ENCODE measurements at regions not wholly inside any gene's neighbourhood (a gene's known extent, or its start where the extent isn't known, plus 50 kb on each side); places are given as distances from the start of the nearest gene placed in this dataset.

GRCh38 chr12:92206011-92206410, 60.4 kb upstream of the BTG1 start:
- no peak for TF ChIP-seq CTCF (IDR thresholded peaks at IDR 0.05)
- peaks cover 17 to 19% of the 10 kb centered on the region in 2 donors for H3K4me1 Mint-ChIP-seq
- Histone ChIP-seq H3K36me3 (ENCODE audit: control insufficient read depth, insufficient read depth, low read length) (no peaks in the 10 kb centered on the region), H3K4me3 (ENCODE audit: low read length) (no peak overlapping the region), H3K4me1 (ENCODE audit: control insufficient read depth, insufficient read depth, low read length) (peaks cover 18% of the 10 kb centered on the region), H3K27me3 (ENCODE audit: control insufficient read depth, insufficient read depth, low read length) (no peaks in the 10 kb centered on the region), H3K27ac (ENCODE audit: low read length) (no peak overlapping the region), H3K9me3 (ENCODE audit: control insufficient read depth, insufficient read depth, low read length) (no peaks in the 10 kb centered on the region)
- DNase-seq (no peak), ATAC-seq (no peak)
- no CpG with 5 or more reads among the region's 1 CpG for WGBS (ENCODE audit: insufficient coverage)
- no peaks in the 10 kb centered on the region for H3K9me3 Mint-ChIP-seq
- H3K27me3 Mint-ChIP-seq (ENCODE audit: low read depth in 2 of 2): peaks cover 0 to 2% of the 10 kb centered on the region in 2 donors
- no peak overlapping the region for H3K4me3 Mint-ChIP-seq
- H3K36me3 Mint-ChIP-seq: no peaks in the 10 kb centered on the region
- no peak overlapping the region for H3K27ac Mint-ChIP-seq
- intact Hi-C loops (cut with micrococcal nuclease): loop anchor here (5.0 kb wide), 1 partner anchor 196 kb away; no protein-coding TSS in a partner anchor

GRCh38 chr12:92199819-92200576, 54.4 kb upstream of the BTG1 start:
- ATAC-seq: no peak
- no peak overlapping the region for H3K27ac Mint-ChIP-seq

GRCh38 chr12:92197815-92198214, 52.2 kb upstream of the BTG1 start:
- ATAC-seq (no peak), DNase-seq (no peak)
- WGBS (ENCODE audit: insufficient coverage): 94% methylated on average over 3 of the region's 4 CpGs
- Mint-ChIP-seq H3K4me1 (no peaks in the 10 kb centered on the region), H3K4me3 (no peak overlapping the region), H3K36me3 (no peaks in the 10 kb centered on the region), H3K27ac (no peak overlapping the region), H3K27me3 (ENCODE audit: low read depth in 2 of 2) (no peaks in the 10 kb centered on the region), H3K9me3 (peaks cover 0 to 2% of the 10 kb centered on the region in 2 donors)
- H3K27ac ChIP-seq (ENCODE audit: low read length): no peak overlapping the region
- peaks cover 8% of the 10 kb centered on the region for H3K9me3 ChIP-seq (ENCODE audit: control insufficient read depth, insufficient read depth, low read length)
- TF ChIP-seq CTCF (IDR thresholded peaks at IDR 0.05): no peak
- H3K27me3 ChIP-seq (ENCODE audit: control insufficient read depth, insufficient read depth, low read length): no peaks in the 10 kb centered on the region
- H3K4me1 ChIP-seq (ENCODE audit: control insufficient read depth, insufficient read depth, low read length): no peaks in the 10 kb centered on the region
- H3K36me3 ChIP-seq (ENCODE audit: control insufficient read depth, insufficient read depth, low read length): no peaks in the 10 kb centered on the region
- no peak overlapping the region for H3K4me3 ChIP-seq (ENCODE audit: low read length)
- intact Hi-C loops (cut with micrococcal nuclease): no loop called here

More at GRCh38 chr12:92199819-92200576, 54.4 kb upstream of the BTG1 start:
- Mint-ChIP-seq H3K9me3 (peaks cover 0 to 2% of the 10 kb centered on the region in 2 donors), H3K4me3 (no peak overlapping the region), H3K36me3 (no peaks in the 10 kb centered on the region), H3K27me3 (ENCODE audit: low read depth in 2 of 2) (no peaks in the 10 kb centered on the region), H3K4me1 (no peaks in the 10 kb centered on the region)
- 90% methylated on average over 5 of the region's 6 CpGs for WGBS (ENCODE audit: insufficient coverage)
- Histone ChIP-seq H3K9me3 (ENCODE audit: control insufficient read depth, insufficient read depth, low read length) (peaks cover 8% of the 10 kb centered on the region), H3K27ac (ENCODE audit: low read length) (no peak overlapping the region), H3K4me1 (ENCODE audit: control insufficient read depth, insufficient read depth, low read length) (no peaks in the 10 kb centered on the region), H3K36me3 (ENCODE audit: control insufficient read depth, insufficient read depth, low read length) (no peaks in the 10 kb centered on the region), H3K4me3 (ENCODE audit: low read length) (no peak overlapping the region), H3K27me3 (ENCODE audit: control insufficient read depth, insufficient read depth, low read length) (no peaks in the 10 kb centered on the region)
- DNase-seq: no peak
- intact Hi-C loops (cut with micrococcal nuclease): no loop called here
- TF ChIP-seq CTCF (IDR thresholded peaks at IDR 0.05): no peak

- Histone ChIP-seq H3K9me3 (ENCODE audit: control insufficient read depth, insufficient read depth, low read length) (peaks cover 8% of the 10 kb centered on the region), H3K36me3 (ENCODE audit: control insufficient read depth, insufficient read depth, low read length) (no peaks in the 10 kb centered on the region), H3K4me1 (ENCODE audit: control insufficient read depth, insufficient read depth, low read length) (no peaks in the 10 kb centered on the region), H3K27ac (ENCODE audit: low read length) (no peak overlapping the region), H3K4me3 (ENCODE audit: low read length) (no peak overlapping the region), H3K27me3 (ENCODE audit: control insufficient read depth, insufficient read depth, low read length) (no peaks in the 10 kb centered on the region)
- H3K27me3 Mint-ChIP-seq (ENCODE audit: low read depth in 2 of 2): no peaks in the 10 kb centered on the region
- no peaks in the 10 kb centered on the region for H3K4me1 Mint-ChIP-seq
- TF ChIP-seq CTCF (IDR thresholded peaks at IDR 0.05): no peak
- H3K4me3 Mint-ChIP-seq: no peak overlapping the region
- WGBS (ENCODE audit: insufficient coverage): no CpG with 5 or more reads among the region's 1 CpG
- H3K36me3 Mint-ChIP-seq: no peaks in the 10 kb centered on the region
- intact Hi-C loops (cut with micrococcal nuclease): no loop called here
- H3K27ac Mint-ChIP-seq: no peak overlapping the region
- ATAC-seq: no peak
- no peak for DNase-seq
- peaks cover 0 to 2% of the 10 kb centered on the region in 2 donors for H3K9me3 Mint-ChIP-seq
These were observed 50.7 kb upstream of the BTG1 start for GRCh38 chr12:92196368-92196767.

Data from natural killer cell (primary cell).